Esophagus squamous epithelium (tissue), 4 donors: ENCODE measurements at regions not wholly inside any gene's neighbourhood (a gene's known extent, or its start where the extent isn't known, plus 50 kb on each side); places are given as distances from the start of the nearest gene placed in this dataset.

ENCODE experiments used
- POLR2A ChIP-seq, 4 donors: fragments of 450-650 bp; IDR thresholded peaks; one replicate each; pipeline ENCODE4 v1.6.1; 2017; ENCODE audit warnings: antibody characterized with exemption in 4 of 4, mild to moderate bottlenecking in 4 of 4, moderate library complexity in 3 of 4
- TF ChIP-seq, protein P1 (sequence below), 6 experiments: fragments of 450-650 bp in 4 of 6; fragments of 200-600 bp in 2 of 6; sonication (generic) in 2 of 6; IDR thresholded peaks; one replicate each; pipeline ENCODE4 v1.5.1; 2016 to 2019; ENCODE audit warnings: antibody characterized with exemption in 6 of 6, mild to moderate bottlenecking in 4 of 6, moderate library complexity in 4 of 6

DNA sequence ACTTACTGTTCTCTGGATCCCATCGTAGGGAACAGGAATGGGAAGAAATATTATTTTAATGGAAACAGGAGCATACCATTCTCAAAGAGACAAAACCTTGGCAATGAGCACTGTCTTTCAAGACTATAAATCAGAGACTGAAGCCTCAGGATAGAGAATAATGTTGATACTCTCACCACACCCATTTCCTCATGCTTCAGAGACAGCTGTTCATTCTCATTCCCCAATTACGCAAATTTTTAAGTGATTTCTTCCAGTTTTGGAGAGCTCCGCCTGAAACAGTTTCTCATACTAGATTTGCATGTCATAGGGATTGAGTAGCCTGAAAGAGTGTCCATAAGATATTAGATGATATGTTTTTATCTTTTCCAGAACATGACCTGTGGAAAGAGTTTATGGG, 290.5 kb upstream of the RASA1 start:
- TF ChIP-seq, protein P1, sequence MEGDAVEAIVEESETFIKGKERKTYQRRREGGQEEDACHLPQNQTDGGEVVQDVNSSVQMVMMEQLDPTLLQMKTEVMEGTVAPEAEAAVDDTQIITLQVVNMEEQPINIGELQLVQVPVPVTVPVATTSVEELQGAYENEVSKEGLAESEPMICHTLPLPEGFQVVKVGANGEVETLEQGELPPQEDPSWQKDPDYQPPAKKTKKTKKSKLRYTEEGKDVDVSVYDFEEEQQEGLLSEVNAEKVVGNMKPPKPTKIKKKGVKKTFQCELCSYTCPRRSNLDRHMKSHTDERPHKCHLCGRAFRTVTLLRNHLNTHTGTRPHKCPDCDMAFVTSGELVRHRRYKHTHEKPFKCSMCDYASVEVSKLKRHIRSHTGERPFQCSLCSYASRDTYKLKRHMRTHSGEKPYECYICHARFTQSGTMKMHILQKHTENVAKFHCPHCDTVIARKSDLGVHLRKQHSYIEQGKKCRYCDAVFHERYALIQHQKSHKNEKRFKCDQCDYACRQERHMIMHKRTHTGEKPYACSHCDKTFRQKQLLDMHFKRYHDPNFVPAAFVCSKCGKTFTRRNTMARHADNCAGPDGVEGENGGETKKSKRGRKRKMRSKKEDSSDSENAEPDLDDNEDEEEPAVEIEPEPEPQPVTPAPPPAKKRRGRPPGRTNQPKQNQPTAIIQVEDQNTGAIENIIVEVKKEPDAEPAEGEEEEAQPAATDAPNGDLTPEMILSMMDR (IDR thresholded peaks at IDR 0.05), result no peak
- no peak for TF ChIP-seq POLR2A (IDR thresholded peaks at IDR 0.05)
